ENCODE measurements at regions not wholly inside any gene's neighbourhood (a gene's known extent, or its start where the extent isn't known, plus 50 kb on each side); places are given as distances from the start of the nearest gene placed in this dataset.

GRCh38 chr17:68662479-68662878, 61.3 kb upstream of the FAM20A start:
- Histone ChIP-seq H3K27ac (no peak overlapping the region), H3K27me3 (no peaks in the 10 kb centered on the region), H3K4me1 (no peaks in the 10 kb centered on the region), H3K4me3 (no peak overlapping the region), H3K36me3 (no peaks in the 10 kb centered on the region), H3K9me3 (no peaks in the 10 kb centered on the region)
- no peak for DNase-seq
- in situ Hi-C loops (cut with MboI; ENCODE audit: low pct_ligation_motif_present in 1 of 4, low pct_unique_long_range_greater_than_20kb in 1 of 4, low sequenced_read_pairs in 3 of 4) (no loop called here), intact Hi-C loops (cut with DNase I; ENCODE audit: low total_unique reads) (no loop called here)
- WGBS, 2 donors (ENCODE audit: low coverage in 1 of 2): 91 to 100% methylated on average over 2 of the region's 2 CpGs
- no peak for TF ChIP-seq EP300 (IDR thresholded peaks at IDR 0.05; ENCODE audit: low read depth)

GRCh38 chr17:68662037-68662432, 60.9 kb upstream of the FAM20A start:
- no peak for TF ChIP-seq CTCF (IDR thresholded peaks at IDR 0.05)
- TF ChIP-seq POLR2A (IDR thresholded peaks at IDR 0.05): no peak
- no peak for TF ChIP-seq EP300 (IDR thresholded peaks at IDR 0.05; ENCODE audit: low read depth)
- no peak for TF ChIP-seq POLR2AphosphoS5 (IDR thresholded peaks at IDR 0.05)
- Histone ChIP-seq H3K9me3 (no peaks in the 10 kb centered on the region), H3K4me3 (no peak overlapping the region), H3K4me1 (no peaks in the 10 kb centered on the region), H3K27me3 (no peaks in the 10 kb centered on the region), H3K27ac (no peak overlapping the region), H3K36me3 (no peaks in the 10 kb centered on the region)
- DNase-seq: no peak
- intact Hi-C loops (cut with DNase I; ENCODE audit: low total_unique reads) (no loop called here), in situ Hi-C loops (cut with MboI; ENCODE audit: low pct_ligation_motif_present in 1 of 4, low pct_unique_long_range_greater_than_20kb in 1 of 4, low sequenced_read_pairs in 3 of 4) (no loop called here)
- WGBS, 2 donors (ENCODE audit: low coverage in 1 of 2): 0 to 46% methylated on average over 1 to 4 of the region's 4 CpGs

- H3K9me3 ChIP-seq: no peaks in the 10 kb centered on the region
- intact Hi-C loops (cut with DNase I; ENCODE audit: low total_unique reads): no loop called here
- no peaks in the 10 kb centered on the region for H3K4me1 ChIP-seq
- in situ Hi-C loops (cut with MboI; ENCODE audit: low pct_ligation_motif_present in 1 of 4, low pct_unique_long_range_greater_than_20kb in 1 of 4, low sequenced_read_pairs in 3 of 4): no loop called here
- no peak overlapping the region for H3K4me3 ChIP-seq
- H3K36me3 ChIP-seq: no peaks in the 10 kb centered on the region
- no peak for TF ChIP-seq POLR2A (IDR thresholded peaks at IDR 0.05)
- no peak for TF ChIP-seq CTCF (IDR thresholded peaks at IDR 0.05)
- no peak for TF ChIP-seq POLR2AphosphoS5 (IDR thresholded peaks at IDR 0.05)
- no peak for TF ChIP-seq EP300 (IDR thresholded peaks at IDR 0.05; ENCODE audit: low read depth)
- no peak for DNase-seq
- H3K27me3 ChIP-seq: no peaks in the 10 kb centered on the region
- WGBS, 2 donors (ENCODE audit: low coverage in 1 of 2): 55 to 74% methylated on average over 3 of the region's 3 CpGs
- no peak overlapping the region for H3K27ac ChIP-seq
Measured at GRCh38 chr17:68661265-68662036, 60.3 kb upstream of the FAM20A start.

GRCh38 chr17:68660302-68660701, 59.1 kb upstream of the FAM20A start:
- TF ChIP-seq EP300 (IDR thresholded peaks at IDR 0.05; ENCODE audit: low read depth) (no peak), POLR2A (IDR thresholded peaks at IDR 0.05) (no peak), CTCF (IDR thresholded peaks at IDR 0.05) (no peak), POLR2AphosphoS5 (IDR thresholded peaks at IDR 0.05) (no peak)
- Histone ChIP-seq H3K27me3 (no peaks in the 10 kb centered on the region), H3K36me3 (no peaks in the 10 kb centered on the region), H3K27ac (no peak overlapping the region), H3K9me3 (no peaks in the 10 kb centered on the region), H3K4me3 (no peak overlapping the region), H3K4me1 (no peaks in the 10 kb centered on the region)
- WGBS, 2 donors (ENCODE audit: low coverage in 1 of 2): 89 to 100% methylated on average over 3 of the region's 3 CpGs
- in situ Hi-C loops (cut with MboI; ENCODE audit: low pct_ligation_motif_present in 1 of 4, low pct_unique_long_range_greater_than_20kb in 1 of 4, low sequenced_read_pairs in 3 of 4) (no loop called here), intact Hi-C loops (cut with DNase I; ENCODE audit: low total_unique reads) (no loop called here)
- no peak for DNase-seq

All from transverse colon (tissue), 4 donors.